ENCODE measurements at regions not wholly inside any gene's neighbourhood (a gene's known extent, or its start where the extent isn't known, plus 50 kb on each side); places are given as distances from the start of the nearest gene placed in this dataset.

DNA sequence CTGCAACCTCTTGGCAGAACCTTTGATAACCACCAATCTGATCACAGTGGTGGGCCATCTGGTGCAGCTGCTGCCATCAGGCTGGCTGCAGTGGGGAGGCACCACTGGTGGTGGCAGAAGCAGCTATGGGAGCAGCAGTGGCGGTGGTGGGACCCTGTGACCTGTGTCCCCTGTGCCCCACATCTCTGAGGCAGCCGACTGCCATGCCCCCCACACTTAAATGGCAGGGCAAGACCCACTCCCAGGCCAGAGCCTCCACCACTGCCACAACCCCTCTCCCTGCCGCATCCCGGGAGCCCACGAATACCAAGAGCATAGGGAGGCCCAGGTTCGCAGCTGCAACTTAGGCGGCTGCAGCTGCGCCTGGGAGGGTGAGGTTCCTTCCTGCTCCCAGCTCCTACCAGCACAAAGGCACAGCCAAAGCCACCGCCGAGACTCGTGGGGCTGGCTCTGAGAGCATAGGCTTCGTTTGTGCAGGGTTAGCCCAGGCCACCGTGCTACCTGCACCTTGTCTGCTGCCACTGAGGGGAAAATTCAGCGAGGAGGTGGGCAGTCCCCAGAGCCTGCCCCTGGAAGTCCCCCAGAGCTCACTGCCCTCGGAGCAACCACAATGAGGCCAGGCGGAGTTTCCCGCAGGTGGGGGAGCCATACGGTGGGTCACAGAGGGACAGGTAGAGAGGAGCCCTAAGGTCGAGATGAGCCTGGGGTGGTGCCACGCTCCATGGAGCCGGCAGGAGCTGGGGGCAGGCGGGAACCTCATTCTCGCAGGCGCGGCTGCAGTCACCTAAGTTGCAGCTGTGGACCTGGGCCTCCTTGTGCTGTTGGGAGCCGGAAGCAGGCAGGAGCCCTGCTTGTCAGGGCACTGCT lies 518.7 kb downstream of the RWDD3 start:
- no peak for TF ChIP-seq POLR2A (IDR thresholded peaks at IDR 0.05)
- TF ChIP-seq, protein P1, sequence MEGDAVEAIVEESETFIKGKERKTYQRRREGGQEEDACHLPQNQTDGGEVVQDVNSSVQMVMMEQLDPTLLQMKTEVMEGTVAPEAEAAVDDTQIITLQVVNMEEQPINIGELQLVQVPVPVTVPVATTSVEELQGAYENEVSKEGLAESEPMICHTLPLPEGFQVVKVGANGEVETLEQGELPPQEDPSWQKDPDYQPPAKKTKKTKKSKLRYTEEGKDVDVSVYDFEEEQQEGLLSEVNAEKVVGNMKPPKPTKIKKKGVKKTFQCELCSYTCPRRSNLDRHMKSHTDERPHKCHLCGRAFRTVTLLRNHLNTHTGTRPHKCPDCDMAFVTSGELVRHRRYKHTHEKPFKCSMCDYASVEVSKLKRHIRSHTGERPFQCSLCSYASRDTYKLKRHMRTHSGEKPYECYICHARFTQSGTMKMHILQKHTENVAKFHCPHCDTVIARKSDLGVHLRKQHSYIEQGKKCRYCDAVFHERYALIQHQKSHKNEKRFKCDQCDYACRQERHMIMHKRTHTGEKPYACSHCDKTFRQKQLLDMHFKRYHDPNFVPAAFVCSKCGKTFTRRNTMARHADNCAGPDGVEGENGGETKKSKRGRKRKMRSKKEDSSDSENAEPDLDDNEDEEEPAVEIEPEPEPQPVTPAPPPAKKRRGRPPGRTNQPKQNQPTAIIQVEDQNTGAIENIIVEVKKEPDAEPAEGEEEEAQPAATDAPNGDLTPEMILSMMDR (IDR thresholded peaks at IDR 0.05): no peak
